ENCODE measurements at regions not wholly inside any gene's neighbourhood (a gene's known extent, or its start where the extent isn't known, plus 50 kb on each side); places are given as distances from the start of the nearest gene placed in this dataset.

GRCh38 chr16:26993963-26994362 lies 72.8 kb upstream of the C16orf82 start:
- TF ChIP-seq CTCF (conservative IDR thresholded peaks at IDR 0.05): no peak

GRCh38 chr16:26995522-26995921 lies 71.2 kb upstream of the C16orf82 start:
- no peak overlapping the region for H3K27ac ChIP-seq
- no peak for TF ChIP-seq CTCF (conservative IDR thresholded peaks at IDR 0.05)

More at GRCh38 chr16:26993963-26994362, 72.8 kb upstream of the C16orf82 start:
- no peak overlapping the region for H3K27ac ChIP-seq

- H3K27ac ChIP-seq: no peak overlapping the region
- TF ChIP-seq CTCF (conservative IDR thresholded peaks at IDR 0.05): no peak
Measured at GRCh38 chr16:27005386-27005785, 61.3 kb upstream of the C16orf82 start.

All from VCaP (cell line).